KMS-11 (cell line): ENCODE measurements at regions not wholly inside any gene's neighbourhood (a gene's known extent, or its start where the extent isn't known, plus 50 kb on each side); places are given as distances from the start of the nearest gene placed in this dataset.

Experiments used
- H2AFZ ChIP-seq: fragments of 200-600 bp; sonication (generic); 2 replicates; pipeline ENCODE4 v1.6.1; 2016; ENCODE audit warnings: antibody characterized with exemption, mixed run types, low read depth
- H3K27ac ChIP-seq: fragments of 200-600 bp; sonication (generic); 2 replicates; pipeline ENCODE4 v1.6.1; 2016; ENCODE audit warnings: mild to moderate bottlenecking, mixed run types
- H3K27me3 ChIP-seq: fragments of 200-600 bp; sonication (generic); 2 replicates; pipeline ENCODE4 v1.6.1; 2017; ENCODE audit warnings: mild to moderate bottlenecking, low read depth, mixed run types, moderate library complexity; ENCODE audit not compliant: insufficient read depth
- H3K36me3 ChIP-seq: fragments of 200-600 bp; sonication (generic); 2 replicates; pipeline ENCODE4 v1.6.1; 2017; ENCODE audit warnings: mild to moderate bottlenecking, mixed run types; ENCODE audit not compliant: insufficient read depth
- H3K4me1 ChIP-seq: fragments of 200-600 bp; sonication (generic); 2 replicates; pipeline ENCODE4 v1.6.1; 2016; ENCODE audit warnings: mild to moderate bottlenecking, low read depth, mixed run types; ENCODE audit not compliant: poor library complexity, severe bottlenecking
- H3K4me2 ChIP-seq: fragments of 200-600 bp; sonication (generic); 2 replicates; pipeline ENCODE4 v1.7.0; 2016; ENCODE audit warnings: mild to moderate bottlenecking, mixed run types
- H3K4me3 ChIP-seq: fragments of 200-600 bp; sonication (generic); IDR thresholded peaks from 2 replicates; pipeline ENCODE4 v1.6.1; 2017; ENCODE audit warnings: low read depth, low read length, mixed read lengths; ENCODE audit not compliant: insufficient read depth
- H3K79me2 ChIP-seq: fragments of 200-600 bp; sonication (generic); 2 replicates; pipeline ENCODE4 v1.6.1; 2016; ENCODE audit warnings: low read depth, mixed run types; ENCODE audit not compliant: insufficient read depth
- H3K9ac ChIP-seq: fragments of 200-600 bp; sonication (generic); 2 replicates; pipeline ENCODE4 v1.6.1; 2016; ENCODE audit warnings: mild to moderate bottlenecking, mixed run types
- H4K20me1 ChIP-seq: fragments of 200-600 bp; sonication (generic); 2 replicates; pipeline ENCODE4 v1.6.1; 2016; ENCODE audit warnings: mild to moderate bottlenecking, mixed run types; ENCODE audit not compliant: insufficient read depth
- TF ChIP-seq, protein P1 (sequence below): fragments of 200-600 bp; sonication (generic); conservative IDR thresholded peaks from 2 replicates; pipeline ENCODE4 v1.6.1; 2017; ENCODE audit warnings: low read depth, mild to moderate bottlenecking, antibody characterized with exemption, low read length, moderate library complexity, mixed read lengths

DNA sequence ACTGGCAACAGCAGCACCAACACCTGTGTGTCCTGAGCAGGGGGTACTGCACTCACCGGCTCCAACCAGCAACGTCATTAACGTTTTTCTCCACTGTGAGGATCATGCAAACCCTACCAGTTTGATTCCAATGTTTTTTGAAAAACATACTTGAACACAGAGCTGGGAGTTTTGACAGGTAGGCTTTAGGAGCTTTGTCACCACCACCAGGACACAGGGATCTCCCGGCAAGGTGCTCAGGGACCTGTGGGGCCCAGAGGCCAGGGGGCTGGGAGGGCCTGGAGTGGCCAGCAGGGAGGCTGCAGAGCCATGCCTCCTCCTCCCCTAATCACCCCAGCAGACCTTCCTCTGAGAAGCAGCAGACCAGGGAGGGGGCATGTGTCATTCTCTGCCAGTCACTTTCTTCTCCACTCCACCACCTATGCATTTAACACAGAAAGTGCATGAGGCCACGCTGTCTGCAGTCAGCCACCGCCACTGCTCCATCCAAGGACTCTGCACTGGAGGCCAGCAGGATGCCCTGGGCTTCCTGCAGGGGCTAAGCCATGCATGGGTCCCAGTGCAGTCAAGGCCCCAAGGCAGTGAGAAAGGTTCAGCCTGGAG lies 768.2 kb downstream of the KCNJ18 start:
- Histone ChIP-seq H3K27me3 (no peaks in the 10 kb centered on the region), H3K4me1 (no peaks in the 10 kb centered on the region), H3K27ac (no peak overlapping the region), H3K79me2 (no peaks in the 10 kb centered on the region), H3K4me2 (no peak overlapping the region), H3K36me3 (no peaks in the 10 kb centered on the region), H4K20me1 (no peaks in the 10 kb centered on the region), H2AFZ (no peak overlapping the region), H3K9ac (no peak overlapping the region), H3K4me3 (no peak overlapping the region)
- TF ChIP-seq, protein P1, sequence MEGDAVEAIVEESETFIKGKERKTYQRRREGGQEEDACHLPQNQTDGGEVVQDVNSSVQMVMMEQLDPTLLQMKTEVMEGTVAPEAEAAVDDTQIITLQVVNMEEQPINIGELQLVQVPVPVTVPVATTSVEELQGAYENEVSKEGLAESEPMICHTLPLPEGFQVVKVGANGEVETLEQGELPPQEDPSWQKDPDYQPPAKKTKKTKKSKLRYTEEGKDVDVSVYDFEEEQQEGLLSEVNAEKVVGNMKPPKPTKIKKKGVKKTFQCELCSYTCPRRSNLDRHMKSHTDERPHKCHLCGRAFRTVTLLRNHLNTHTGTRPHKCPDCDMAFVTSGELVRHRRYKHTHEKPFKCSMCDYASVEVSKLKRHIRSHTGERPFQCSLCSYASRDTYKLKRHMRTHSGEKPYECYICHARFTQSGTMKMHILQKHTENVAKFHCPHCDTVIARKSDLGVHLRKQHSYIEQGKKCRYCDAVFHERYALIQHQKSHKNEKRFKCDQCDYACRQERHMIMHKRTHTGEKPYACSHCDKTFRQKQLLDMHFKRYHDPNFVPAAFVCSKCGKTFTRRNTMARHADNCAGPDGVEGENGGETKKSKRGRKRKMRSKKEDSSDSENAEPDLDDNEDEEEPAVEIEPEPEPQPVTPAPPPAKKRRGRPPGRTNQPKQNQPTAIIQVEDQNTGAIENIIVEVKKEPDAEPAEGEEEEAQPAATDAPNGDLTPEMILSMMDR, result no peak

GRCh38 chr17:22461460-22462145 lies 769.3 kb downstream of the KCNJ18 start:
- no peaks in the 10 kb centered on the region for H4K20me1 ChIP-seq
- no peaks in the 10 kb centered on the region for H3K36me3 ChIP-seq
- no peaks in the 10 kb centered on the region for H3K4me1 ChIP-seq
- H3K27me3 ChIP-seq, result no peaks in the 10 kb centered on the region
- no peak overlapping the region for H3K4me3 ChIP-seq
- H3K79me2 ChIP-seq, result no peaks in the 10 kb centered on the region
- TF ChIP-seq, protein P1, result no peak
- H3K9ac ChIP-seq, result no peak overlapping the region
- no peak overlapping the region for H3K27ac ChIP-seq
- H2AFZ ChIP-seq, result no peak overlapping the region
- H3K4me2 ChIP-seq, result no peak overlapping the region

- no peaks in the 10 kb centered on the region for H3K4me1 ChIP-seq
- H3K9ac ChIP-seq, result no peak overlapping the region
- no peaks in the 10 kb centered on the region for H4K20me1 ChIP-seq
- no peaks in the 10 kb centered on the region for H3K27me3 ChIP-seq
- H3K4me2 ChIP-seq, result no peak overlapping the region
- no peak overlapping the region for H3K4me3 ChIP-seq
- no peaks in the 10 kb centered on the region for H3K79me2 ChIP-seq
- no peaks in the 10 kb centered on the region for H3K36me3 ChIP-seq
- TF ChIP-seq, protein P1, result no peak
- no peak overlapping the region for H2AFZ ChIP-seq
- no peak overlapping the region for H3K27ac ChIP-seq
These were observed 770.1 kb downstream of the KCNJ18 start for GRCh38 chr17:22462461-22462860.

DNA sequence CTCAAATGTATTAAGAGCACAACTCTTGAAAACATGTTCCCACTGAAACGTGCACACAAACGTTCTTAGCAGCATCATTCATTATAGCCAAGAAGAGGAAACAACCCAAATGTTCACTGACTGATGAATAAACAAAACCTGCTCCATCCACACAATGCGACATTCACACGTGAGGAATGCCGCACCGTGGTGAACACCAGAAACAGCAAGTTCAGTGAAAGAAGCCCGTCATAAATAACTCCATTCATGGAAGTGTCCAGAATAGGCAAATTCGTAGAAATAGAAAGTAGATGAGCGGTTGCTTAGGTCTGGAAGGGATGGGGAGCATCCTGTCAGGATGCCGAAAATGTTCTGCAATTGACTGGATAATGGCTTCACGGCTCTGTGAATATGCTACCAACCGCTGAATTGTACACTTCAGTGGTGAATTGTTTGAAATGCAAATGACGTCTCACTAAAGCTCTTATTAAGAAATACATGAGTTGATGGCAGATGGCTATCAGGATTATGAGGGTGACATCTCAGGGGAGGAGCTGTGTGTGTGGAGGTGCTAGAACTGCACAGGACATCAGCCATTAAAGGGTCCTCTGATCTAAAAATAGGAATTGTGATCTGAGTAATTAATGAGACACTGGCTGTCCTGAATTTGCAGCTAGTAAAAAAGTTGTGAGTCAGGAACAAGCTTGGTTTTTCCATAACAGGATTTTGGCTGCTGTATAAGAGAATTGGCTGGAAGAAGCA lies 771.0 kb downstream of the KCNJ18 start:
- no peak overlapping the region for H2AFZ ChIP-seq
- no peaks in the 10 kb centered on the region for H4K20me1 ChIP-seq
- no peaks in the 10 kb centered on the region for H3K27me3 ChIP-seq
- no peaks in the 10 kb centered on the region for H3K79me2 ChIP-seq
- H3K27ac ChIP-seq, result no peak overlapping the region
- no peak overlapping the region for H3K9ac ChIP-seq
- H3K36me3 ChIP-seq, result no peaks in the 10 kb centered on the region
- no peaks in the 10 kb centered on the region for H3K4me1 ChIP-seq
- no peak overlapping the region for H3K4me3 ChIP-seq
- no peak overlapping the region for H3K4me2 ChIP-seq
- TF ChIP-seq, protein P1, result no peak
